Prostate gland (tissue), 1 donor: ENCODE measurements at regions not wholly inside any gene's neighbourhood (a gene's known extent, or its start where the extent isn't known, plus 50 kb on each side); places are given as distances from the start of the nearest gene placed in this dataset.

Experiments
- POLR2A ChIP-seq: fragments of 450-650 bp; IDR thresholded peaks from one replicate; pipeline ENCODE4 v1.6.1; 2016; ENCODE audit warnings: antibody characterized with exemption, mild to moderate bottlenecking
- POLR2AphosphoS5 ChIP-seq: sonication (generic); formaldehyde crosslinking; IDR thresholded peaks from one replicate; pipeline ENCODE4 v1.6.1; 2017; ENCODE audit warnings: antibody characterized with exemption

- TF ChIP-seq POLR2A (no peak), POLR2AphosphoS5 (no peak)
Measured at GRCh38 chr13:84646957-84647356, 764.7 kb upstream of the SLITRK1 start.
